Astrocyte (in vitro differentiated cells and primary cell): ENCODE measurements at regions not wholly inside any gene's neighbourhood (a gene's known extent, or its start where the extent isn't known, plus 50 kb on each side); places are given as distances from the start of the nearest gene placed in this dataset.

ENCODE experiments used
- DNase-seq: peaks from one replicate; pipeline ENCODE4 v3.0.0-alpha.2; 2010; ENCODE audit warnings: low read depth
- FAIRE-seq: peaks from 2 replicates; lab custom pipeline; 2011; peaks lifted over from hg19 to GRCh38; lab: Jason Lieb, UNC
- H2AFZ ChIP-seq: 2 replicates; pipeline ENCODE4 v1.6.0; 2012; ENCODE audit warnings: low read depth, low read length, inconsistent platforms
- H3K27ac ChIP-seq: 2 replicates; pipeline ENCODE4 v1.5.1; 2011; ENCODE audit warnings: low read depth, low read length, inconsistent platforms
- H3K27me3 ChIP-seq: 2 replicates; pipeline ENCODE4 v1.6.0; 2011; ENCODE audit warnings: low read length, inconsistent platforms; ENCODE audit not compliant: insufficient read depth
- H3K36me3 ChIP-seq: 2 replicates; pipeline ENCODE4 v1.5.1; 2011; ENCODE audit warnings: low read length, inconsistent platforms; ENCODE audit not compliant: insufficient read depth
- H3K4me1 ChIP-seq: 2 replicates; pipeline ENCODE4 v1.5.1; 2011; ENCODE audit warnings: low read length, inconsistent platforms; ENCODE audit not compliant: insufficient read depth
- H3K4me2 ChIP-seq: 2 replicates; pipeline ENCODE4 v1.6.0; 2012; ENCODE audit warnings: low read length, inconsistent platforms
- H3K4me3 ChIP-seq: 2 replicates; pipeline ENCODE4 v1.5.1; 2011; ENCODE audit warnings: low read depth, mild to moderate bottlenecking, low read length, inconsistent platforms; ENCODE audit not compliant: insufficient read depth
- H3K79me2 ChIP-seq: 2 replicates; pipeline ENCODE4 v1.6.0; 2012; ENCODE audit warnings: mild to moderate bottlenecking, low read length, inconsistent platforms; ENCODE audit not compliant: insufficient read depth
- H3K9ac ChIP-seq: 2 replicates; pipeline ENCODE4 v1.6.0; 2012; ENCODE audit warnings: mild to moderate bottlenecking, low read length, inconsistent platforms
- H3K9me3 ChIP-seq: 2 replicates; pipeline ENCODE4 v1.5.1; 2012; ENCODE audit warnings: low read depth, mild to moderate bottlenecking, low read length, inconsistent platforms; ENCODE audit not compliant: insufficient read depth
- H4K20me1 ChIP-seq: 2 replicates; pipeline ENCODE4 v1.6.0; 2012; ENCODE audit warnings: low read length, inconsistent platforms; ENCODE audit not compliant: insufficient read depth
- H3K27ac Mint-ChIP-seq: one replicate; pipeline ENCODE4 v1.8.0; 2021; ENCODE audit warnings: mild to moderate bottlenecking, mixed read lengths; ENCODE audit not compliant: unreplicated experiment
- H3K27me3 Mint-ChIP-seq: one replicate; pipeline ENCODE4 v1.8.0; 2021; ENCODE audit warnings: low read depth, mixed read lengths; ENCODE audit not compliant: unreplicated experiment
- H3K36me3 Mint-ChIP-seq: one replicate; pipeline ENCODE4 v1.8.0; 2021; ENCODE audit warnings: low read depth, mixed read lengths; ENCODE audit not compliant: unreplicated experiment
- H3K4me1 Mint-ChIP-seq: one replicate; pipeline ENCODE4 v1.8.0; 2021; ENCODE audit warnings: low read depth, mixed read lengths; ENCODE audit not compliant: unreplicated experiment
- H3K4me3 Mint-ChIP-seq: one replicate; pipeline ENCODE4 v1.8.0; 2021; ENCODE audit warnings: mild to moderate bottlenecking, moderate library complexity, mixed read lengths; ENCODE audit not compliant: unreplicated experiment
- H3K9me3 Mint-ChIP-seq: one replicate; pipeline ENCODE4 v1.8.0; 2021; ENCODE audit warnings: mild to moderate bottlenecking, mixed read lengths; ENCODE audit not compliant: unreplicated experiment
- EZH2 ChIP-seq: IDR thresholded peaks from 2 replicates; pipeline ENCODE4 v1.6.1; 2012; ENCODE audit warnings: mild to moderate bottlenecking, low read length, inconsistent platforms; ENCODE audit not compliant: insufficient read depth
- TF ChIP-seq, protein P1 (sequence below): IDR thresholded peaks from 2 replicates; pipeline ENCODE4 v1.5.1; 2011; ENCODE audit warnings: low read depth, mild to moderate bottlenecking, inconsistent platforms, low read length, moderate library complexity; ENCODE audit not compliant: insufficient read depth

DNA sequence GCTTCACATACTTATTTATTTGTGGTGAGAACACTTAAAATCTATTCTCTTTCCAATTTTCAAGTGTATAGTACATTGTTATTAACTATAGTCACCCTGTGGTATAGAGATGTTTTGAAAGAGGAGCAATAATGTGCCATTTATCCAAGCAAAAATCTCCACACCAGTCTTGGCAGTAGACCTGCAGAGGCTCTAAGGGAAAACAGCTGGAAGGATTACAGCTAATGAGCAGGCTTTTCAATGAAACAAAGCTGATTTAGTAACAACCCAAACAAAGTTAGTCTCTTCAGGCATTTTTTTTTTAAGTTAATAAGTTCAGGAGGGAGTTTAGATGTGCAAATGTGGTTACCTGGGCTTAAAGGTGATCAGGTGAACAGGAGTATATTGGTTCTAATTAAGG, 101.9 kb downstream of the EVX1 start:
- FAIRE-seq = no peak

DNA sequence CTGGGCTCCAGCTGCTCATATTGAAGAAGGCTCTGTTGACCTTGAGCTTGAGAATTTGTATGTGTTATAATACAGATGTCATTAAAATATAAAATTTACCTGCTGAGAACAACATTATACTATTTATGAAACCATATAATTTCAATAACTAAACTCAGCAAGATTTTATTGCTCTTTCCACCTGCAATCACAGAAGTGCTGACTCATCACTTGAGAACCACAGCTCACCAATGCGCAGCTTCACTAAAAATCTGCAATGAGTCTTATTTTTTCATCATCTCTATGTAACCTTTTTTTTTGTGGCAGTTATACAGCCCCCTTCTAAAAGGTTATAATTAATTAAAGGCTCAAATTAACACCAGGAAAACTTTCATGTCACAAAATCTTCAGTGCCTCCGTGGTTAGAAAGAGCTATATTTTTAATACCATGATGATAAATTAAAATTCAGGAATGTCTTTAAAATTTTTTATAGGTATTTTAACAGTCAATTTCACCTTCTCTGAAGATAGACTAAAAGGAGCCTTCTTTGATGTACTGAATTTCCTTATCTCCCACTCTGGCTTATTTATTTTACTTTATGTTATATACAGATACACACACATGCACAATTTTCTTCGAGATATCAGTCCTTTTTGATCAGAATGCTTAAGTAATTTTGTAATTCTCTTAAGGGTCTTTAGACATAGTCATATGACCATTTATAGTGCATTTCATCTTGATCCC, 102.7 kb downstream of the EVX1 start:
- no peak overlapping the region for H3K27ac ChIP-seq
- H2AFZ ChIP-seq = no peak overlapping the region
- no peaks in the 10 kb centered on the region for H3K9me3 ChIP-seq
- H3K36me3 ChIP-seq = no peaks in the 10 kb centered on the region
- no peak overlapping the region for H3K4me3 ChIP-seq
- Mint-ChIP-seq H3K27ac (no peak overlapping the region), H3K9me3 (no peaks in the 10 kb centered on the region), H3K27me3 (peaks cover 7% of the 10 kb centered on the region), H3K4me1 (peaks cover 5% of the 10 kb centered on the region), H3K36me3 (no peaks in the 10 kb centered on the region), H3K4me3 (no peak overlapping the region)
- no peak for FAIRE-seq
- no peaks in the 10 kb centered on the region for H3K79me2 ChIP-seq
- H3K4me2 ChIP-seq = no peak overlapping the region
- H3K9ac ChIP-seq = no peak overlapping the region
- H3K27me3 ChIP-seq = peaks cover 8% of the 10 kb centered on the region
- no peak for TF ChIP-seq EZH2
- TF ChIP-seq, protein P1, sequence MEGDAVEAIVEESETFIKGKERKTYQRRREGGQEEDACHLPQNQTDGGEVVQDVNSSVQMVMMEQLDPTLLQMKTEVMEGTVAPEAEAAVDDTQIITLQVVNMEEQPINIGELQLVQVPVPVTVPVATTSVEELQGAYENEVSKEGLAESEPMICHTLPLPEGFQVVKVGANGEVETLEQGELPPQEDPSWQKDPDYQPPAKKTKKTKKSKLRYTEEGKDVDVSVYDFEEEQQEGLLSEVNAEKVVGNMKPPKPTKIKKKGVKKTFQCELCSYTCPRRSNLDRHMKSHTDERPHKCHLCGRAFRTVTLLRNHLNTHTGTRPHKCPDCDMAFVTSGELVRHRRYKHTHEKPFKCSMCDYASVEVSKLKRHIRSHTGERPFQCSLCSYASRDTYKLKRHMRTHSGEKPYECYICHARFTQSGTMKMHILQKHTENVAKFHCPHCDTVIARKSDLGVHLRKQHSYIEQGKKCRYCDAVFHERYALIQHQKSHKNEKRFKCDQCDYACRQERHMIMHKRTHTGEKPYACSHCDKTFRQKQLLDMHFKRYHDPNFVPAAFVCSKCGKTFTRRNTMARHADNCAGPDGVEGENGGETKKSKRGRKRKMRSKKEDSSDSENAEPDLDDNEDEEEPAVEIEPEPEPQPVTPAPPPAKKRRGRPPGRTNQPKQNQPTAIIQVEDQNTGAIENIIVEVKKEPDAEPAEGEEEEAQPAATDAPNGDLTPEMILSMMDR = no peak
- no peak for DNase-seq
- H4K20me1 ChIP-seq = no peaks in the 10 kb centered on the region
- H3K4me1 ChIP-seq = peaks cover 3% of the 10 kb centered on the region

More for the DNA sequence above, 101.9 kb downstream of the EVX1 start:
- Histone ChIP-seq H2AFZ (no peak overlapping the region), H3K9me3 (no peaks in the 10 kb centered on the region), H3K27me3 (peaks cover 5% of the 10 kb centered on the region), H3K4me2 (no peak overlapping the region), H4K20me1 (no peaks in the 10 kb centered on the region), H3K27ac (no peak overlapping the region), H3K4me1 (peaks cover 3% of the 10 kb centered on the region), H3K9ac (no peak overlapping the region), H3K36me3 (no peaks in the 10 kb centered on the region), H3K79me2 (no peaks in the 10 kb centered on the region), H3K4me3 (no peak overlapping the region)
- no peak overlapping the region for H3K27ac Mint-ChIP-seq
- no peaks in the 10 kb centered on the region for H3K9me3 Mint-ChIP-seq
- TF ChIP-seq EZH2 = no peak
- TF ChIP-seq, protein P1 = no peak
- H3K27me3 Mint-ChIP-seq = peaks cover 7% of the 10 kb centered on the region
- H3K4me1 Mint-ChIP-seq = peaks cover 5% of the 10 kb centered on the region
- no peak for DNase-seq
- H3K36me3 Mint-ChIP-seq = no peaks in the 10 kb centered on the region
- no peak overlapping the region for H3K4me3 Mint-ChIP-seq

DNA sequence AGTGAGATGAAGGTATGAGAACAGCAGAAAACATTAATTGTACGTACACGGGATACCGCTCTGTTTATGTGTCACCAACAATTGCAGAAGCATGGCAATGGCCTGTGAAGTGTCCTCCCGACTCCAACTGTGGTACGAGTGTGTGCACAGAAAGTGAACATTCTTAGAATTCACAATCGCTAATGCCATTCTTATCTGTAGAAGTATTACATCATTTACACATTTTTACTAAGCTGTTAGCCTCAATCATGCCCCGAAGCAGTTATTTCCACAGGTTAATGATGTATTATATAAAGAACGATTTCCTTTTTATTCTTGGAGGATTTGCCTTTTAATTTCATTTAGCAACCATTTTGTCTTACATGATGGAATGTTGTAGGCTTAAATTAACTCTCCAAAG, 103.4 kb downstream of the EVX1 start:
- DNase-seq = no peak
- no peaks in the 10 kb centered on the region for H3K79me2 ChIP-seq
- H3K36me3 Mint-ChIP-seq = no peaks in the 10 kb centered on the region
- peaks cover 8% of the 10 kb centered on the region for H3K27me3 ChIP-seq
- no peak overlapping the region for H3K27ac ChIP-seq
- H3K4me3 ChIP-seq = no peak overlapping the region
- H3K9ac ChIP-seq = no peak overlapping the region
- H3K4me1 Mint-ChIP-seq = peaks cover 5% of the 10 kb centered on the region
- no peak overlapping the region for H3K4me2 ChIP-seq
- TF ChIP-seq EZH2 = no peak
- TF ChIP-seq, protein P1 = no peak
- no peak overlapping the region for H2AFZ ChIP-seq
- H3K9me3 ChIP-seq = no peaks in the 10 kb centered on the region
- H3K9me3 Mint-ChIP-seq = no peaks in the 10 kb centered on the region
- no peak overlapping the region for H3K4me3 Mint-ChIP-seq
- no peaks in the 10 kb centered on the region for H4K20me1 ChIP-seq
- H3K27me3 Mint-ChIP-seq = peaks cover 7% of the 10 kb centered on the region
- no peak for FAIRE-seq
- H3K4me1 ChIP-seq = peaks cover 3% of the 10 kb centered on the region
- no peak overlapping the region for H3K27ac Mint-ChIP-seq
- H3K36me3 ChIP-seq = no peaks in the 10 kb centered on the region
